ENCODE measurements at regions not wholly inside any gene's neighbourhood (a gene's known extent, or its start where the extent isn't known, plus 50 kb on each side); places are given as distances from the start of the nearest gene placed in this dataset.
"Not testable (repeated sequence)": the region's sequence is repeated elsewhere in the genome, so short reads cannot be mapped to it uniquely, and the experiment has no call there.

DNA sequence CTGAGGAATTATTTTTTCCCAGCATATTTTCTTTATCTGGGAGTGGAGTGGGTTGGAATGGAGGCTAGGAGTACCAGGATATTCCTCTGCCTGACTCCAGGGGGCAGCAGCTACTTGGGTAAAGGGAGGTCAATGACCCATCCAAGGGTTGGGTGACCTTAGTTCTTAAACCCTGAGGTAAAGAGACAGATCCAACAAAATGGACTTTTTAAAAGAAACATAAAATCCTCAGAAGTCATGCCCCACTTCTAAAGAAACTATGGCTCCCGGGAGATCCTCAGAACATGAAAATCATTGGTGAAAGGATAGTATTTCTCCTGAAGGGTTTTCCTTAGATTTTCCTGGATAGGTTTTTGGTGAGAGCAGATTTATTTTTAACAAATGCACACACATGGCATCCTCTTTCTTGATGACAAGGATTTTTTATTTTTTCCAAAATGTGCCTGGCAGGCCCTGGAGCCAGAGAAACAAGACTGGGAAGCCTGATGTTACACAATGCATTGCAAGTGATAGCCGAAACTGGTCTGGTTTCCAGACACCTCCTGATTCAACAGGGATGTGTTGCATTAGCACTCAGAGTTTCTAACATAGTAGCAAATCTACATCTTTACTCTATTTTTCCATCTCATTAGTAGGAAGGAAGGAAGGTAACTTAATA is 240.9 kb upstream of the BTBD3 start:
- DNase-seq, result peak; percentile 22

- no peak for DNase-seq
These were observed 240.3 kb upstream of the BTBD3 start for GRCh38 chr20:11677428-11677827.

DNA sequence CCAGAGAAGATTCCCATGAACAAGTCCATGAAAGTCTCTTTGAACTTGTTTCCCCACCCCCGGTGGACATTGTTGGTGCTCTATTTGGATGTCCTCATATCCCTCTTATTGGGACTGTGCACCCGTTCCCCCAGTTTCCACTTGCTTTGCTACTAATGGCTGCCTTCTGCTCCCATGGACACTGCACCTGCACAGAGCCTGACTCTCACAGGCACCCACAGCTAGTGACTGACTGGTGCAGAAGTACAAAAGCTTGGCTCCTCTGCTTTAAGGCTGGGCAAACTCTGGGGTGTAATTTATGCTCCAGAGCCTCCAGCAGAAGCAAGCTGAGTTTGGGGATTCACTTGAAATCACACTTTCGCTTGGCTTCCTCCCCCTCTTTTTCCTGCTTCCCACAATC is 239.9 kb upstream of the BTBD3 start:
- DNase-seq, result no peak

- DNase-seq, result no peak
These were observed 235.4 kb upstream of the BTBD3 start for GRCh38 chr20:11682285-11682684.

GRCh38 chr20:11686195-11686594 is 231.5 kb upstream of the BTBD3 start:
- no peak for DNase-seq

GRCh38 chr20:11686820-11687543 is 230.7 kb upstream of the BTBD3 start:
- DNase-seq, result peak; percentile 68

DNA sequence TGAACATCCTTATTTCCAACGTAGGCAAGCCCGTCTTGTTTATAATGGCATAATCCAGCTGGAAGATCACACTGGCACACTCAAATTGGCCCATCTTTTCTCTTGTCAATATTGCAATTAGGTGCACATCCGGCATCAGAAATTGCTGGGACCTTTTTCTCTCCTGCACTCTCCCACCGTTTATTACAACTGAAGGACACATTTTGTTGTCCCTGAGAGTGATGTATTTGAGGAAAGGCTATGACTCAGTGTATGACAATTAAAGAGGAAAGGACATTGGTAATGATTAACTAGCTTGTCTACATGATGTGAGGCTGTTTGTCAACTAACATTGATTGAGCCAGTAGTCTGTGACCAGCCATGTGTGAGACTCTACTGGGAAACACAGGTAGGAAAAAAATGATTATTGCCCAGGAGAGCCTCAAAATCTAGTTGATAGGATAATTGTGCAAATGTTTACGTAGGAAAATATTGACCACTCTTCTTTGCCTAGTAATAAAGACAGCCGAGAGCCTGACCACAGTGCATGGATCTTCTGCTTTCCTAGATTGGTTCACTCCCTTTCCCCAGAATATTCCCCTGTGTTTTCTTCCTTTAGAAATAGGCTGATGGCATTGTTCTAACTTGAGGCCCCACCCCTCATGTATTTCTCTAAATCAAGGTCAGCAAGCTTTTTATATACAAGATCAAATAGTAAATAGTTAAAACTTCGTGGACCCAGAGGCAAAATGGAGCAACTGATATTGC is 230.0 kb upstream of the BTBD3 start:
- peak; percentile 27 for DNase-seq

- no peak for DNase-seq
These were observed 228.4 kb upstream of the BTBD3 start for GRCh38 chr20:11689262-11689661.

GRCh38 chr20:11691766-11692165 is 225.9 kb upstream of the BTBD3 start:
- DNase-seq, result no peak

- DNase-seq, result no peak
These were observed 225.1 kb upstream of the BTBD3 start for GRCh38 chr20:11692567-11692966.

DNA sequence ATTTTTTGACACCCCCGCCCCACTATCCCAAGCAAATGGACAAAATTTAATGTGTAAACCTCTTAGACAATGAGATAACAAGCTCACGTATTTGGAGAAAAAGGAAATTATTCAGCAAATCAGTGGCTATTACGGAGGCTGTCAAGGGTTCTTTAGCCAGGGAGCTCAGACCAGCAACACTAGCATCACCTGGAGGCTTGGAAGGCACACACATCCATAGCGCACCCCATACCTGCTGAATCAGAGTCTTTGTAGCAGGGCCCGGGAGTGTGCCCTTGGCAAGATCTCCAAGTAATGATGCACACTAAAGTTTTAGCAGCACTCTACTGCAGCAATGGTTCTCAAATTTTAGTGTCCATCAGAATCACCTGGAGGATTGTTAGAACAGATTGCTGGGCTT is 223.2 kb upstream of the BTBD3 start:
- DNase-seq, result no peak

- DNase-seq, result no peak
These were observed 220.6 kb upstream of the BTBD3 start for GRCh38 chr20:11697055-11697454.

- no peak for DNase-seq
These were observed 220.0 kb upstream of the BTBD3 start for GRCh38 chr20:11697646-11698045.

DNA sequence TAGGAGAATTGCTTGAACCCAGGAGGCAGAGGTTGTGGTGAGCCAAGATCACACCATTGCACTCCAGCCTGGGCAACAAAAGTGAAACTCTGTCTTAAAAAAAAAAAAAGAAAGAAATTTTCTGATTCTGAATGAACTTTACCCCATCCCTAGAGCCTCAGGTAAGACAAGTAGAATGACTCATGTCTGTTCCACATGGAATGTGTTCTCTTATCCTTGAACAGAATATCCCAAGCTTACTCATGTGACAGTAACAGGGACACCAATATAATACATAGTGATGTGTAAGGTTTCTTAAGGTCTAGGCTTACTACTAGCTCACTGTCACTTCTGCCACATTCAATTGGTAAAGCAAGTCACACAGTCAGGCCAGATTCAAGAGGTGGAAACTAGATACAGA is 219.6 kb upstream of the BTBD3 start:
- DNase-seq, result no peak

DNA sequence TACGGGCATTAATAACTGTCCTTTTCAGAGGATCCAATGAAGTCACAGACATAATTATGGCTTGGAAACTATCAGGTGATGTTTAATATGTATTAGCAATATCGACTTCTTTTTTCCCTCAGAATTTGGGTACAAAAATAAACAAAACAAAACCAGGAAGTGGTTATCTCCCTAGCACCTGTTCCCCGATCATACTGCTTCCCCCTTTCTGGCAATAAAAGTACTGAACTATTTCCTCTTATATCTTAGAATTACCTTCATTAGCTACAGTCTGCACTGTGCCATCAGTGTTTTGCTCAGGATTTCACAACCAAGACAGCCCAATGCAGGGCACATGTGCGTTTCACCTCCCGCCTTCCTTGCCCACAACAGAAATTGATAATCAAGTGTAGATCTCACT is 216.9 kb upstream of the BTBD3 start:
- no peak for DNase-seq

DNA sequence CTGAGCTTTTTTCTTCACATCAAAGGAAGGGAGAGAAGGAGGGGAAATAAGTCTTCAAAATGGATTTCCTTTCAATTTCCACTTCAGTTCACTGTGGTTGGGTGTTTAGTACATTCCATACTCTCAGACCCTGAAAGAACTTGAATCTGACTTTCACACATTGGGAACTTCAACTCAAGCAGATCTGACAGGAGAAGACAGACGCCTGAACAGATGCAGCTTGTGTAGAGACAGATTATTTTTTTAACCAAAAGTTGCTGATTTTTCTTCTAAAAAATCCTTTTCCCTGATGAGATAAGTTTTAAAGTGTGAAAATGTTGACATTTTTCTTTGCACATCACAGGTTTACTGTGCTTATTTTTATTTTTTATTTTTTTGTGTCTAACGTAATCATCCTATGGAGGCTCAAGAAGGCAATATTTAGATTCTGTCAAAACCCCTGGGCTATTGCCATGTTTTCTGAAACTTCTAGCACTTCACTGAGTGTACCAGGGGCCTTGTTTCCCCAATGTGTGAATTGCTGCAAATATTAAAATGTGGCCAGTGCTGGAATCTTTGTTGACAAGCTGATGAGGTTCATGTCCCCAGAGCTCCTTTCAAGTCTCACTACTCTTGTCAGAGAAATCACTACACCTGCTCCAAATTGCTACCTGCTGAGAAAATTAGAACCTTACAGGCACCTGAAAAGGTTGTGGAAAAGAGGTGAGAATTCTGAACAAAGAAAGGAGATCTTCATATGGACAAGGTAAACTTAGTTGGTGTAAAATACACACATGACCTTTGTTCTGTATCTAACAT is 214.8 kb upstream of the BTBD3 start:
- no peak for DNase-seq

- no peak for DNase-seq
These were observed 212.2 kb upstream of the BTBD3 start for GRCh38 chr20:11705512-11705911.

- DNase-seq, result not testable (repeated sequence)
These were observed 209.5 kb upstream of the BTBD3 start for GRCh38 chr20:11708223-11708622.

GRCh38 chr20:11711214-11711613 is 206.5 kb upstream of the BTBD3 start:
- DNase-seq, result no peak

DNA sequence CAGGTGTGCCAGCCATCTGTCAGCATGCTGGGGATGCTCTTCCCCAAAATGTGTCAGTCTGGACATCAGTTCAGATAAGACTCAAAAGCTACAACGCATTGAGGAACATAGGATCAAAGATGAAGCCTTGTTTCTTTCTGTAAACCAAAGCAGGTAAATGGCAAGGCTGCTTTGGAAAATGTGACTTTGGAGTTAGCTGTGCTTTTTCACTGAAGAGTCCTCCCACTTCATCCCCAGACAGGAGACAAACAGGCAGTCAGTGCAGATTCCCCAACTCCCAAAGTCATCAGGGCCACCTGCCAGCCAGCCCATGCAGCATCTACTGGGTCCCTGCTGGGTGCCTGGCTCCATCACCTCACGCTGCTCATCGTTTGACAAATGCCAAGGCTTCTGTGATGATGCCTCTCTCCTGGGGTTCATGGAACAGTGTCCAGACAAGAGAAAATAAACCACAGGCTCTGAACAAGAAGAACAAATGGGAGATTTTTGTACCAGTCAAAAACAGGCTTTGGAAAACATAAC is 205.0 kb upstream of the BTBD3 start:
- no peak for DNase-seq

- DNase-seq, result no peak
These were observed 202.8 kb upstream of the BTBD3 start for GRCh38 chr20:11714886-11715285.

DNA sequence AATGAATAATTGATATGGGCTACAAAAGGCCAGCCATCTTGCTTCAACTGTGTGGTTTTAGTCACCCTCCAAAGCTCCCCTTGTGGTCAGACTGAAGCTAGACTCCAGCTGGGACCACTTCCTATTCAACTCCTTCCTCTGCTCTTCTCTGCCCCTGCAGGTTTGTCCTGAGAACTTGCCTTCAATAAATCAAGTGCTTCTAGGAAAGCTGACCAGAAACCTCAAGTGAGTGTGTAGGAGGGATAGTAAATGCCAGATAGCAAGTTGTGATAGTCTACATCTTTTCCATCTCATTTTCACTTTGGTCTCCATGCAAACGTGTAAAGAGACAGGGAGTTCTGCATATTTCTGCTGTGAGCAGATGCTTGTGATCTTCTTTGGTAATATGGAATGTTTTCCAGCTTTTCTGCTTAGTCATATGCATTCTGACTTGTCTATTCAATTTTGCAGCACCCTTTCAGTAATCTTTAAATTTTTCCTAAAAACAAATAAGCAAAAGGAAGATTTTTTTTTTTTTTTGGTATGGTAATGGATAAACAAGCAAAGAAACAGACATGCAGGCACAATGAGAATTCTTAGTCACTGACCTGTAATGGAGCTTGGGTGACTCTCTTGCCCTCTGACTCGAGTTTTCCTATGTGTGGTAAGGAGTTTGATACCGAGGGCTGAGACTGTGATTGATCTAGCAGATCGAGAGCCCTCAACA is 201.3 kb upstream of the BTBD3 start:
- DNase-seq, result no peak

GRCh38 chr20:11716945-11717248 is 200.8 kb upstream of the BTBD3 start:
- no peak for DNase-seq

All from NCI-H2029 (cell line).